Glutamatergic neuron (in vitro differentiated cells): ENCODE measurements at regions not wholly inside any gene's neighbourhood (a gene's known extent, or its start where the extent isn't known, plus 50 kb on each side); places are given as distances from the start of the nearest gene placed in this dataset.

ENCODE experiments used
- DNase-seq: peaks from one replicate; pipeline ENCODE4 v3.0.0; 2022
- H3K27ac Mint-ChIP-seq: one replicate; pipeline ENCODE4 v1.8.0; 2020; ENCODE audit warnings: mild to moderate bottlenecking, mixed read lengths, inconsistent platforms; ENCODE audit not compliant: unreplicated experiment
- H3K27me3 Mint-ChIP-seq: one replicate; pipeline ENCODE4 v1.8.0; 2020; ENCODE audit warnings: mild to moderate bottlenecking, moderate library complexity, mixed read lengths, inconsistent platforms; ENCODE audit not compliant: unreplicated experiment
- H3K36me3 Mint-ChIP-seq: one replicate; pipeline ENCODE4 v1.8.0; 2020; ENCODE audit warnings: mild to moderate bottlenecking, mixed read lengths, inconsistent platforms; ENCODE audit not compliant: unreplicated experiment
- H3K4me1 Mint-ChIP-seq: one replicate; pipeline ENCODE4 v1.8.0; 2020; ENCODE audit warnings: mild to moderate bottlenecking, low read depth, mixed read lengths, inconsistent platforms; ENCODE audit not compliant: unreplicated experiment
- H3K4me3 Mint-ChIP-seq: one replicate; pipeline ENCODE4 v1.8.0; 2020; ENCODE audit warnings: mild to moderate bottlenecking, mixed read lengths, inconsistent platforms; ENCODE audit not compliant: unreplicated experiment
- H3K9me3 Mint-ChIP-seq: one replicate; pipeline ENCODE4 v1.8.0; 2020; ENCODE audit warnings: mild to moderate bottlenecking, moderate library complexity, mixed read lengths, inconsistent platforms; ENCODE audit not compliant: unreplicated experiment
- CTCF ChIP-seq: fragments of 200-600 bp; sonication (generic); IDR thresholded peaks from one replicate; pipeline ENCODE4 v1.5.0; 2021; ENCODE audit not compliant: partially characterized antibody, unreplicated experiment

- TF ChIP-seq CTCF = no peak
- Mint-ChIP-seq H3K36me3 (no peaks in the 10 kb centered on the region), H3K27me3 (peaks cover 2% of the 10 kb centered on the region), H3K4me1 (no peaks in the 10 kb centered on the region), H3K4me3 (no peak overlapping the region), H3K9me3 (no peaks in the 10 kb centered on the region), H3K27ac (no peak overlapping the region)
- DNase-seq = no peak
Observed at GRCh38 chr2:41717839-41718238, 330.0 kb upstream of the PKDCC start.

- no peak for DNase-seq
- no peak overlapping the region for H3K27ac Mint-ChIP-seq
- TF ChIP-seq CTCF = no peak
- no peaks in the 10 kb centered on the region for H3K9me3 Mint-ChIP-seq
- no peaks in the 10 kb centered on the region for H3K36me3 Mint-ChIP-seq
- H3K4me3 Mint-ChIP-seq = no peak overlapping the region
- no peaks in the 10 kb centered on the region for H3K4me1 Mint-ChIP-seq
- H3K27me3 Mint-ChIP-seq = peaks cover 2% of the 10 kb centered on the region
Observed at GRCh38 chr2:41718705-41719104, 329.1 kb upstream of the PKDCC start.

GRCh38 chr2:41719756-41720155 is 328.1 kb upstream of the PKDCC start:
- H3K27me3 Mint-ChIP-seq = no peaks in the 10 kb centered on the region

GRCh38 chr2:41720331-41721251 is 327.2 kb upstream of the PKDCC start:
- H3K4me1 Mint-ChIP-seq = peaks cover 6% of the 10 kb centered on the region

More at GRCh38 chr2:41719756-41720155, 328.1 kb upstream of the PKDCC start:
- H3K36me3 Mint-ChIP-seq = no peaks in the 10 kb centered on the region
- H3K4me3 Mint-ChIP-seq = no peak overlapping the region
- no peak for DNase-seq
- H3K9me3 Mint-ChIP-seq = no peaks in the 10 kb centered on the region
- no peak for TF ChIP-seq CTCF
- H3K4me1 Mint-ChIP-seq = peaks cover 4% of the 10 kb centered on the region
- no peak overlapping the region for H3K27ac Mint-ChIP-seq

More at GRCh38 chr2:41720331-41721251, 327.2 kb upstream of the PKDCC start:
- no peaks in the 10 kb centered on the region for H3K27me3 Mint-ChIP-seq
- H3K27ac Mint-ChIP-seq = no peak overlapping the region
- no peaks in the 10 kb centered on the region for H3K9me3 Mint-ChIP-seq
- H3K4me3 Mint-ChIP-seq = no peak overlapping the region
- no peak for DNase-seq
- TF ChIP-seq CTCF = no peak
- no peaks in the 10 kb centered on the region for H3K36me3 Mint-ChIP-seq
